Esophagus squamous epithelium (tissue), 4 donors: ENCODE measurements at regions not wholly inside any gene's neighbourhood (a gene's known extent, or its start where the extent isn't known, plus 50 kb on each side); places are given as distances from the start of the nearest gene placed in this dataset.

Experiments used
- POLR2A ChIP-seq, 4 donors: fragments of 450-650 bp; IDR thresholded peaks; one replicate each; pipeline ENCODE4 v1.6.1; 2017; ENCODE audit warnings: antibody characterized with exemption in 4 of 4, mild to moderate bottlenecking in 4 of 4, moderate library complexity in 3 of 4
- TF ChIP-seq, protein P1 (sequence below), 6 experiments: fragments of 450-650 bp in 4 of 6; fragments of 200-600 bp in 2 of 6; sonication (generic) in 2 of 6; IDR thresholded peaks; one replicate each; pipeline ENCODE4 v1.5.1; 2016 to 2019; ENCODE audit warnings: antibody characterized with exemption in 6 of 6, mild to moderate bottlenecking in 4 of 6, moderate library complexity in 4 of 6

DNA sequence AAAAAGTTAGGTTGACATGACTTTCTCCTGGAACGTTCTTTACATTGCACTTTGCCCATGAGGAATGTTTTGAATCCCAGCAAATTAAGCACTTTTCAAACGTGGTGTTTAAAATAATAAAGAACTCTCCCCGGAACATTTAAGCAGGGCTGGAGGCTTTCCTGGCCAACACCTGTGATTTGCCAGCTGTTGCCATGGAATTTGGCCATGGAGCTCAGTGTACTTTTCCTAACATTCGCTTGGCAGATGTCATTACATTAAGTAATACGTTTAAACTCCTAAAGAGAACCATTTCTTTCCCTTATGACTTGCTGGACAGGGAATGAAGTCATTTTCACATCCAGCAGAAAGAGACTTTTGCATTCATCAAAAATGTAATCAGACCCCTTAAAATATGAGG, 146.1 kb downstream of the GAS1 start:
- TF ChIP-seq, protein P1, sequence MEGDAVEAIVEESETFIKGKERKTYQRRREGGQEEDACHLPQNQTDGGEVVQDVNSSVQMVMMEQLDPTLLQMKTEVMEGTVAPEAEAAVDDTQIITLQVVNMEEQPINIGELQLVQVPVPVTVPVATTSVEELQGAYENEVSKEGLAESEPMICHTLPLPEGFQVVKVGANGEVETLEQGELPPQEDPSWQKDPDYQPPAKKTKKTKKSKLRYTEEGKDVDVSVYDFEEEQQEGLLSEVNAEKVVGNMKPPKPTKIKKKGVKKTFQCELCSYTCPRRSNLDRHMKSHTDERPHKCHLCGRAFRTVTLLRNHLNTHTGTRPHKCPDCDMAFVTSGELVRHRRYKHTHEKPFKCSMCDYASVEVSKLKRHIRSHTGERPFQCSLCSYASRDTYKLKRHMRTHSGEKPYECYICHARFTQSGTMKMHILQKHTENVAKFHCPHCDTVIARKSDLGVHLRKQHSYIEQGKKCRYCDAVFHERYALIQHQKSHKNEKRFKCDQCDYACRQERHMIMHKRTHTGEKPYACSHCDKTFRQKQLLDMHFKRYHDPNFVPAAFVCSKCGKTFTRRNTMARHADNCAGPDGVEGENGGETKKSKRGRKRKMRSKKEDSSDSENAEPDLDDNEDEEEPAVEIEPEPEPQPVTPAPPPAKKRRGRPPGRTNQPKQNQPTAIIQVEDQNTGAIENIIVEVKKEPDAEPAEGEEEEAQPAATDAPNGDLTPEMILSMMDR (IDR thresholded peaks at IDR 0.05), result no peak
- TF ChIP-seq POLR2A (IDR thresholded peaks at IDR 0.05), result no peak
